Activated CD4-positive, alpha-beta T cell treated with anti-CD3 and anti-CD28 coated beads, Interleukin-2, Interleukin-6, amounts not matched to agents 100 ng/mL and 50 ng/mL, durations not matched to agents 16 hours and 8 hours (primary cell): ENCODE measurements at regions not wholly inside any gene's neighbourhood (a gene's known extent, or its start where the extent isn't known, plus 50 kb on each side); places are given as distances from the start of the nearest gene placed in this dataset.
"Not testable (repeated sequence)": the region's sequence is repeated elsewhere in the genome, so short reads cannot be mapped to it uniquely, and the experiment has no call there.

Experiments
- DNase-seq: peaks from one replicate; pipeline ENCODE4 v3.0.0-alpha.2; 2020

DNA sequence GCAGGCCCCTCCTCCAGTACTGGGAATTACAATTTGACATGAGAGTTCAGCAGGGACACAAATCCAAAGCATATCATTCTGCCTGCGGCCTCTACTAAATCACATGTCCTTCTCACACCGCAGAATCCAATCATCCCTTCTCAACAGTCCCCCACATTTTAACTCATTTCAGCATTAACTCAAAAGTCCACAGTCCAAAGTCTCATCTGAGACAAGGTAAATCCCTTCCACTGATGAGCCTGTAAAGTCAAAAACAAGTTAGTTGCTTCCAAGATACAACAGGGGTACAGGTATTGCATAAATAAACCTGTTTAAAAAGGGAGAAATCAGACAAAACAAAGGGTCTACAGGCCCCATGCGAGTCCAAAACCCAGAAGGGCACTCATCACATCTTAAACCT lies 64.0 kb downstream of the EBNA1BP2 start:
- no peak for DNase-seq

DNA sequence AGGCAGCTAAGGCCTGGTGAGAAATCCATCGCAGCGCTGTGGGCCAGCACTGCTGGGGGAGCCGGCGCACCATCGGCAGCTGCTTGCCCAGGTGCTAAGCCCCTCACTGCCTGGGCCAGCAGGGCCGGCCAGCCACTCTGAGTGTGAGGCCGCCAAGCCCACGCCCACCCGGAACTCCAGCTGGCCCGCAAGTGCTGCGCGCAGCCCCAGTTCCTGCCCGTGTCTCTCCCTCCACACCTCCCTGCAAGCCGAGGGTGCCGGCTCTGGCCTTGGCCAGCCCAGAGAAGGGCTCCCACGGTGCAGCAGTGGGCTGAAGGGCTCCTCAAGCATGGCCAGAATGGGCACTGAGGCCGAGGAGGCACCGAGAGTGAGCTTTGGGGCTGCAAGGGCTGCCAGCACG lies 64.4 kb downstream of the EBNA1BP2 start:
- no peak for DNase-seq

DNA sequence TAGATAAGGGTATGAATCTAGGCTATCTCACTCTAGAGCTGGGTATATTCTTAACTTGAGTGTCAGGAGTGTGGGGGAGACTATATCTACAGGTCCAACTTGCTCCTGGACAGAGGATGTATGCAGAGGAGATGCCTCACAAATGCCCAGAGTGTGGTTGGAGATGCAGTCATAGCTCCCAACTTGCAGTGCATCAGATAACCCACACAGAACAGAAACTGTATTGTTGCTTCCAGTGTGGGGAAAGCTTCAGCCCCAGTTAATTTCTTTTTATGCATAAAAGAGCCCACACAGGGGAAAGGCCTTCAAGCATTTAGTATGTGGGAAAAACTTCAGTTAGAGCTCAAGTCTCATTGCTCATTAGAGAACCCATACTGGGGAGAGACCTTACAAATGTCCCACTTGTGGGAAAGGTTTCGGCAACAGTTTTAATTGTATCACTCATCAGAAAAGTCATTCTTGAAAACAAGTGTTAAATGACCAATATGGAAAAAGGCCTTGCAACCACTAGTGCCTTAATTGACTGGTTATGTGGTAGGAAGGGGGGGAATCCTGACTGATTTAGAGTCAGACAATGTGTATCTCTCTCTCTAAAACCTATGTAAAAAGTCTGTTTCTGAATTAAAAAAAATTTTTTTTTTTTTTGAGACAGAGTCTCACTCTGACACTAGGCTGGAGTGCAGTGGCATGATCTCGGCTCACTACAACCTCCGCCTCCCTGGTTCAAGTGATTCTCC lies 67.9 kb downstream of the EBNA1BP2 start:
- no peak for DNase-seq

DNA sequence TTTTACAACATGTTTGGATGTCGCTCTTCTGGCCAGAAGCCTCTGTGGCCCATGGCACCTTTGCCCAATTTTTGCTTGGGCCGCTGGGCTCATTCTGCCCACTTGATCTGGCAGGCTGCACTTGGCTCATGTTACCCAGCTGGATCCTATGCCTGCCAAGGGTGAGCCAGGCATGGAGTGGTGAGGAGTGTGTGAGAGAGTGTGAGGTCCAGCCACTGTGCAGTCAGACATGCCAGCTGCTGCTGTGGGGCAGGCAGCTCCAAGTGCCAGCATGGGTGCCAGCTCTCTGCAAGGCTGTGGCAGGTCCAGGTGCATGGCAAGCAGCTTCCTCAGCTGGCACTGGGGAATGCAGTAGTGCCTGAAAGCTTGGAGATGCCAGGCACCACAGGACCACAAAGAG lies 71.0 kb downstream of the EBNA1BP2 start:
- DNase-seq, result no peak

DNA sequence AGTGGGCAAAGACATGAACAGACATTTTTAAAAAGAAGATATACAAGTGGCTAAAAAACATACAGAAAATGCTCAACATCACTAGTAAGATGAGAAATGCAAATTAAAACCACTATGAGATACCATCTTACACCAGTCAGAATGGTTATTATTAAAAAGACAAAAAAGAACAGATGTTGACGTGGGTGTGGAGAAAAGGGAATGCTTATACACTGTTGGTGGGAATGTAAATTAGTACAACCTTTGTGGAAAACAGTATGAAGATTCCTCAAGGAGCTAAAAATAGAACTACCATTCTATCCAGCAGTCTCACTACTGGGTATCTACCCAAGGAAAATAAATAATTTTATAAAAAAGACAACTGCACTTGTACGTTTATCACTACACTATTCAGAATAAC lies 73.9 kb downstream of the EBNA1BP2 start:
- DNase-seq, result no peak

DNA sequence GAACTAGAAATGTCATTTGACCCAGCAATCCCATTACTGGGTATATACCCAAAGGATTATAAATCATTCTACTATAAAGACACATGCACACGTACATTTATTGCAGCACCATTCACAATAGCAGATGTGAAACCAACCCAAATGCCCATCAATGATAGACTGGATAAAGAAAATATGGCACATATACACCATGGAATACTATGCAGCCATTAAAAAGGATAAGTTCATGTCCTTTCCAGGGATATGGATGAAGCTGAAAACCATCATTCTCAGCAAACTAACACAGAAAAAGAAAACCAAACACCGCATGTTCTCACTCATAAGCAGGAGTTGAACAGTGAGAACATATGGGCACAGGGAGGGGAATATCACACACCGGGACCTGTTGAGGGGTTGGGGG lies 75.6 kb downstream of the EBNA1BP2 start:
- not testable (repeated sequence) for DNase-seq

DNA sequence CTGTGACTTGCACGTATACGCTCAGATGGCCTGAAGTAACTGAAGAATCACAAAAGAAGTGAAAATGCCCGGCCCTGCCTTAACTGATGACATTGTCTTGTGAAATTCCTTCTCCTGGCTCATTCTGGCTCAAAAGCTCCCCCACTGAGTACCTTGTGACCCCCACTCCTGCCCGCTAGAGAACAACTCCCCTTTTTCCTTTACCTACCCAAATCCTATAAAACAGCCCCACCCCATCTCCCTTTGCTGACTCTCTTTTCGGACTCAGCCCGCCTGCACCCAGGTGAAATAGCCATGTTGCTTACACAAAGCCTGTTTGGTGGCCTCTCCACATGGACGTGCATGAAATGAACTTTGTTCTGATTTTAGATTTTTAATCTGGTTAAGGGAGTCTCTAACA lies 81.3 kb downstream of the EBNA1BP2 start:
- DNase-seq, result not testable (repeated sequence)

DNA sequence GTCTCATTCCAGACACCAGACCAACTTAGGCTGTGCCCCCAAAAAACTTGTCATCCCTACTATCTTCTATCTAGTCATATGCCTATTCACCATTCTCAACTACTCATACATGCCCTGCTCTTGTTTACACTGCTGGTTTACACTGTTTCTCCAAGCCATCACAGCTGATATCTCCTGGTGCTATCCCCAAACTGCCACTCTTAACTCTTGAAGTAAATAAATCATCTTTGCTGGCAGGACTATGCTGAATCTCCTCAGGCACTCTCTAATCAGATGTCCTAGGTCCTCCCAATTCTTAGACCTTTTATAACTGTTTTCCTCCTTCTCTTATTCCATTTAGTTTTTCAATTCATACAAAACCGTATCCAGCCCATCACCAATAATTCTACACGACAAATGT lies 81.9 kb downstream of the EBNA1BP2 start:
- DNase-seq, result not testable (repeated sequence)

DNA sequence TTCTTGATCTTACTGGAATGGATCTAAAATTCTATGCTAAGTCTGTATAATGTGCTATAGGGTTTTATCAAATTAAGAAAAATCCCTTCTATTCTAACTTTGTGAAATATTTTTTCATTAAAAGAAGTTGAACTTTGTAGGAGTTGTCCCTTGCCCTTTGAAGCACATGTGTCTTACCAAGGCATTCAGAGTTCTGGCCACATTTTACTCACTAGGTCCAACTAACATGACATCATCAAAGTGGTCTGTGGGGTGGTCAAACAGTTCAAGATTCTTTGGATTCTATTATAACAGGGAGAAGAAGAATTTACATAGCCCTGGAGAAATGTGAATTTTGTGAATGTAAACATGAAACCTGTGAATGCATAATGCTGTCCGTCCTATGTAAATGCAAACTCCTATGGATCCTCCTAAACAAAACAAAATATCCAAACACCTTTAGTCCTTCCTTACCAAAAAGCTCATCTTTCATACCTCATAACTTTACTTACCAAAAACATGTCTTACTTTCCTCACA lies 88.7 kb downstream of the EBNA1BP2 start:
- no peak for DNase-seq

DNA sequence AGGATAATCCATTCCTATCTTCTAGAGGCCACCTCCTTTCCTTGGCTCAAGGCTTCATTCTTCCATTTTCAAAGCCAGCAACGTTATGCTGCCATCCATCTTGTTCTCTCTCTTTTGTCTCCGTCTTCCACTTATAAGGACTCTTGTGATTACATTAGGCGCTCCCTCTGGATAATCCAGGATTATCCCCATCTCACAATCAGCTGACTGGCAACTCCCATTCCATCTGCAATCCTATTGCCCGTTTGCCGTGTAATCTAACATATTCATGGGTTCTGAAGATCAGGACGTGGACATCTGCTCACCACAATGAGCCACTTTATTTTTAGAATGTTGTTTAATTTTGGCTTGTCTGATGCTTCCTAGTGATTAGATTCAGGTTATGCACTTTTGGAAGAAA lies 89.3 kb downstream of the EBNA1BP2 start:
- no peak for DNase-seq

DNA sequence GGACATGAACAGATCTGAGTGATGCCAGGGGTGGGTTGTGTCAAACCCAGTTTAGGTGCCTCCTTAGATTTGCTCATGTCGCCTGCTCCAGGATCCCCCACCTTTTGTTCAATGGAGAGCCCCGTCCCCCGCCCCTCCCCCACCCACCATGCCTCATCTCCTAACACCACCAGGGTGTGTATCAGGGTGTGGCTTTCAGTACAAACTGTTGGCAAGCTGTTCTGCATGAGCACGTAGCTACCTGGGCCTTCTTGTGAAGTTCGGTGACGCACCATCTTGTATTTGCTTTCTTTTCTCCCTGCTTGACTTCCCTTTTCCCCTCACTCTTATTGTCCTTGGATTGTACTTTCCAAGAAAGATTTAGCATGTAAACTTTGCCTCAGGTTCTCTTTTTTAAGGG lies 94.8 kb downstream of the EBNA1BP2 start:
- no peak for DNase-seq

DNA sequence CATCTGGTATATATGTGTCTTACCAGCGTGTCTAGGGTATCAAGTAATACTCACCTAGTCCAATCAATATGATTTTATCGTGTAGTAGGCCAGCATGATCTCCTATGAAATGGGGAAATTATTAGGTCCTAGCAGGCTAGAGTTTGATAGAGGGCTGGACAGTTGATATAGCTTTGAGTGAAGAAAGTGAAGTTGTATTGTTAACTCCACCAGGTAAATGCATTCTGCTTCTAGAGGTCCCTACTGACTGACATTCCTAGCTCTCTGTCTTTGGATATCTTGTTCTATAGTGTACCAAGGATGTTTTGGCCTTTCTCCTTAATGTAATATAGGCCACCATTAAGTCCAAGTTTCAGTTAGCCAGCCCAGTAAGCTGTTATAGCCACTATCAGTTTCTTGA lies 97.4 kb downstream of the EBNA1BP2 start:
- DNase-seq, result no peak

DNA sequence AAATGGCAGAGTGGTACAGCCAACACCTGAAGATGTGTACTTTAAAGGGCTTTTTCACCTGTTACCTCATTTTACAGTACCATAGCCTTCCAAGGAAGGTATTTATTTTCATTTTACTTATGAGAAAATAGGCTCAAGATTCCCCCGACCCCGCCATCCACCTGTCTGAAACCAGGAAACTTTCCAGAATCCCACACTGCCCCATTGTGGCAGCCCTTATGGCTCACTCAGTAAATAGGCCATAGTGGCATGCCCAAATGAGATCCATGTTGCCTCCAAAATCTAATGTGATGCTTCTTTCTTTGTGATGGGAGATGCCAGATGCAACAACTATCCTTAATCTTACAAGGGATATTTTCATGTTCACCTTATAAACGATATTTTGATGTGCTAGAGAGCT lies 97.8 kb downstream of the EBNA1BP2 start:
- DNase-seq, result no peak

DNA sequence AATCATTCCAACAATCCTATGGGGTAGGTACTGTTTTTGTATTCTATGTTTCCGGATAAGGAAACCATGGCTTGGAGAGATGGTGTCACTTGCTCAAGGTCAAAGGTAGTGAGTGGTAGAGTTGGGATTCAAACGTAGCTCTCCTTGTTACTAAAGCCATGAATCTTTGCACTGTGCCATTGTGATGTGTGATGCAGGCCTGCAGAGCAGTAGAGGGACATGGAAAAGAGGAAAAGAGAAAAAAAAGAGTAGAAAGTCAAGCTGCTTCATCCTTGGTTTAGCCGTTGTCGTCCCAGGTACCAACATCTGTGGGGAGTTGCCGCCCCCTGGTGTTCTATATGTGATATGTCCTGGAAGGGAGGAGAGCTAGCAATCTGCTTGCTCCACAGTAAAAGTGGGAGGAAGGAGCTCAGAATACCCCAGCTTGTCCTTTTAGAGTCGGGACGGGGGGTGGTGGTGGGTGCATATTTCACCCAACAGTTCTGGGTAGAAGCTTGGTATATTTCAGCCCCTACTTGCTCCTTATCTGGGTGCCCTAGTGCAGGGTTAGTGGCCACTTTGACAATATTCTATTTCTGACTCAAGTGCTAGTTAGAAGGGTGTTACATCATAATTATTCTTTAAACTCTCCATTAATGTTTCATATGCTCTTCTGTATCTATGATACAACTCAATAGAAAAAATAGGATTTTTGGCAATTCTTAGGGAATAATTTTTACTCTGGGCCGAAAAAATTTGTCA lies 98.4 kb downstream of the EBNA1BP2 start:
- DNase-seq, result peak; percentile 82

DNA sequence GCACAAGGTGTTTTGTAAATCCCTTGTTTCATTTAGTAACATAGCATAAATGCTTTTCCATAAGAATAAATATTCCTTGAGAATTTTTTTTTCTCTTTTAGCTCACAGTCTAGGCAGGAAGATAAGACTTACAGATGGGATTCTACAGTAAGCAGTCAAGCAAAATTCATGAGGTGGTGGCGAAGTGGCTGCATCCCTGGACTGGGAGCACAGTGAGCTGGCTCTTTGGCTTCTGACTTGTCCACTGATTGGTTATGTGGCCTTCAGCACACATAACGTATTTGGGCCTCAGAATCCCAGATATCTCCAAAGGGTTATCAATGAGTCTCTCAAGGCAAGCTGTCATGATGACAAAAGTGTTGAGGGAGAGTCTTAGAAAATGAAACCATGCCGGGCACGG lies 99.8 kb downstream of the EBNA1BP2 start:
- DNase-seq, result no peak

DNA sequence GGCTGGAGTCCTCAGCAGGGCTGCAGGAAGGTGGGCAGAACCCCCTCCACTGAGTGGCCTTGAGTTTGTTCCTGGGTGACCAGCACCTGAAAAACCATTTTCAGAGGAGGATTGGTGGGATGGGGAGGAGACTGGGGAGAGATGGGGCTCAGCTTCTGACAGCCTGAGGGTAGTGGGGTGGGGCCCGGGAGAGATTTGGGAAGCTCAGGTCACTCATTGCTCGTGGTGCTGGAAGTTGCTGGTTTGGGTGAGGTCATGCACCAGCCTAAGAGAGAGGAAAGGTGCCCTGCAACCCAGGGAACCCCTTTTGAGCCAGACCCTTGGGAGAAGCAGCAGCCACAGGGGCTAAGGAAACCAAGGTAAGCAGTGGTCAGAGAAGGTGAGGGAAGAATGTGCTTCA lies 100.8 kb downstream of the EBNA1BP2 start:
- no peak for DNase-seq

DNA sequence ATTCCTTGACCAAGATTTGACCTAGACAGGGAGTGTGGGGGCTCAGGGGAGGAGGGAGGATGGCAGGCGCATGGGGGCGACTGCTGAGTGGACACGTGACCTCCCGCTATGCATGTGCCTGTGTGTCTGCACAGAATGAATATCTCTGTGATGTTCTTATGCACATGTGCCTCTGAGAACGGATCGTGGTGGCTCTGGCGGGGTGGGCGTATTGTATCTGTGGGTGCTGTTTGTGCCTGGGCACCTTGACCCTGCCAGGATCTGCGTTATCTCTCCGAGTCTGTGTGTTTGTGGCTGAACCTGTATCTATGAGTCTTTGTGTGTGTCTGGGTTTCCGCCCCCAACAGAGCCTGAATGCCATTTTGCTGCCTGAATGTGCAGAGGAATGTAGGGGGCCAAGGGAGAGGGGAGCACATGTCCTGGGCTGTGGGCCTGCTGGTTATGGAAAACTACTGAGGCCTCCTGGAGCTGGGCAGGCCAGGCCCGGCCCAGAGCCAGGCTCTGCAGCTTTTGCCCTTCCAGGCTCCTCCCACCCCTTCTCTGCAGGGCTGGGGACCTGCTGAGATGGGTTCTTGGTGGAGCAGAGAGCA lies 102.5 kb downstream of the EBNA1BP2 start:
- no peak for DNase-seq

DNA sequence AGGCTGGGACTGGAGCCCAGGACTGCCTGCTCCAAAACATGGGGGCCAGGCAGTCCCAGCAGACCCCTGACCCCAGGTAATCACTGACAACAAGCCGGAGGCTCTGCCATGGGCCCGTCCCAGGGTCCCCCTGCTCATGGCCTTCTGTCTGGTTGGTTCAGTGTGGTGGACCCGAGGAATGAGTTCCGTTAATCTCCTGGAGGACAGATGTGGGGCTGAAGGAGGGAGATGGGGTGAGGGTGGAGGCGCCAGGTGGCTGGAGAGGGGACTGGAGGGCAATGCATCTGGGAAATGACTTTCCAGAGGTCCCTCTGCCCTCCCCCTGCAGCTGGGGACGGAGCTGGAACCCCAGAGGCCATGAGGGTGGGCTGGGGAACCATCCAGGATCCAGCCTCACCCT lies 103.2 kb downstream of the EBNA1BP2 start:
- DNase-seq, result no peak

DNA sequence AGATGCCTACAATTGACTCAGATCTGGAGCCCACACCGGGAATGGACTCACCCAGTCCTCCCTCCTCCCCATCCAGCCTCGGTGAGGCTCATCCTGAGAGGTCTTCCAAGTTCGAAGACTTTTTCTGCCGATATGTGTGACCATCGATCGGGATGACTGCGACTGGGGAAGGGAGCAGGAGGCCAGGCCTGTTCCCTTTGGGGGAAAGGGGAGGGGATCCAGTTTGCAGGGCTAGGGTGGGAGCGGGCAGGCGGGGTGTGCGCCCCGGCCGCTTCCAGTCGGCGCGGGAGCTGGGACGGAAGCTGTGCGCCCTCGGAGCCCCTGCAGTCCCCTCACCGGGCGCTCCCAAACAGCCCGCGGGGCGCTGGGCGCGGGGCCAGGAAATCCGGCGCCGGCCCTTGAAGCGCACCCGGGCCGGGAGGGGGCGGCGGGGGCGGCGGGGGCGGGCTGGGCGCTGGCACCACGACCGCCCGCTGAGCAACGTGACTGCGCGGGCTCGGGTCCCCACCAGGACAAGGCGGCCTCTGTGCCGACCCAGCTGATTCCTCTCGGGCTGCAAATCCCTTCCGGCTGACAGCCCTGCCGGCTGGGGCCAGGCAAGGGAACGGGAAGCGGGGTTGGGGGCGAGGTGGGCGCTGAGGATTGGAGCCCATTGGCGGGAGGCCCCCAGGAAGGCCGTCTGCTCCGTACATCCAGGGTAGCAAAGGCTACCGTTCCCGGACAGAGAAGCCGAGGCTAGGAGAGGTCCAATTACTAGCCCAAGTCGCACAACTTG lies 103.9 kb downstream of the EBNA1BP2 start:
- DNase-seq, result no peak

DNA sequence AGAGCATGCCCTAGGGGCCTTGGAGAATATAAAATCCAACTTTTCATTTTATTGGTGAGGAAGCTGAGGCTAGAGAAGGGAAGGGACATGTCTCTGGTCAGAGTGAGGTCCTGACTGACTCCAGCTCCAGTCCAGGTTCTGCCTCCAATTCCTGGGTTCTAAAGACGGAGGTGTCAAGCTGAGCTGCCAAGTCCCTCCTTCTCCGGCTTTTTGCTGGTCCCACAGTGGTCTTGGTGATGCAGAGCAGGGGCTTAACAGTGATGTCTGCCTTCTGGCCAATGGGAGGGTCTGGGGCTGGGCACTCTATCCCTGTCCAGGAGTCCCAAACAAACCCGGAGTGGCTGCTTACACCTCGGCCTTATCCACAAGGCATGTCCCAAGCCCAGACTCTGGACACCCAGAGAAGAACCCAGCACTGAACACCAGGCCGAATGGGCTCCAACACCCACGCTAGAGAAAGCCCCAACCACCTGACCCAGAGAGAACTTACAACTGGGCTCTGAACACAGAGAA lies 104.8 kb downstream of the EBNA1BP2 start:
- DNase-seq, result no peak

DNA sequence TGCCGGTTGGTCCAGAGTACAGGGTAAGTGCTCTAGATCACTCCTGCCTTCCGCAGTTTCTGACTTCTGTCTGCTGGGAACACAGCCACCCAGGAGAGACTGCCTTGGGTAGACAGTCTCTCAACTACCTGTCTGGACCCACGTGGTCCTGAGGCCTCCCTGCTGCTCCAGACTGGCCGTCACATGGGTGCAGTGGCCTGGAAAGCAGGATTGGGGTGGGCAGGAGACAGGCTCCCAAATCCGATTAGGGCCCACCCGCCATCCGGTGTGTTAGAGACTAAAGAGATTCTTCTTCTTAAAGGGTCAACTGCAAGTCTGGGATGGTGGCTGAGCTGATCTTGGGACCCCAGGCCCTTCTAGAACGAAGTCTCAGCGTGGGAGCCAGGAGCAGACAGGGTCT lies 105.5 kb downstream of the EBNA1BP2 start:
- DNase-seq, result no peak

DNA sequence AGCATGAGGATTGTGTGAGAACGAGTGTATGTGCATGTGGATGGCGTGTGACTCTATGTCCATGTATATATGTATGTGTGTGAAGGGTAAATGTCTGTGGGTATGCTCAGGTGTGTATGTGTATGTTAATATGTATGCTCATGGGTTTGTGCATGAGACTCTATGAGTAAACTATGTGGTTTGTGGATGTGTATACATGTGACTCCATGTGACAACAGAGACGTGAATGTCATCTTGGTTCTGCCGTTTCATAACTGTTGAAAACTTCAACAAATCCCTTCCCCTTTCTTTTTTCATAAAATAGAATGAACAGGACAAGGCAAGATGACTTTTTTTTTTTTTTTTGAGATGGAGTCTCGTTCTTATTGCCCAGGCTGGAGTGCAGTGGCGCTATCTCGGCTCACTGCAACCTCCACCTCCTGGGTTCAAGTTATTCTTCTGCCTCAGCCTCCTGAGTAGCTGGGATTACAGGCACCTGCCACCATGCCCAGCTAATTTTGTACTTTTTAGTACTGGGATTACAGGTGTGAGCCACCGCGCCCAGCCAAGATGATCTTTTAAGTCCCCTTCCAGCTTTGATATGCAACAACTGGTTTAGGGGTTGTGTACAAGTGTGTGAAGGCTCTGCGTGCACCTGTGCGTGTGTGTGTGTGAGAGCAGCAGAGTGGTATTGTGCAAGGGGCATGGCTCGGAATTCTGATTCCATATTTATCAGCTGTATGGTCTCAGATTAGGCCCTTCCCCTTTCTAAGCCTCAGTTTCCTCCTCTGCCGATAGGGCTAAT lies 106.3 kb downstream of the EBNA1BP2 start:
- DNase-seq, result no peak
